ENCODE measurements at regions not wholly inside any gene's neighbourhood (a gene's known extent, or its start where the extent isn't known, plus 50 kb on each side); places are given as distances from the start of the nearest gene placed in this dataset.

DNA sequence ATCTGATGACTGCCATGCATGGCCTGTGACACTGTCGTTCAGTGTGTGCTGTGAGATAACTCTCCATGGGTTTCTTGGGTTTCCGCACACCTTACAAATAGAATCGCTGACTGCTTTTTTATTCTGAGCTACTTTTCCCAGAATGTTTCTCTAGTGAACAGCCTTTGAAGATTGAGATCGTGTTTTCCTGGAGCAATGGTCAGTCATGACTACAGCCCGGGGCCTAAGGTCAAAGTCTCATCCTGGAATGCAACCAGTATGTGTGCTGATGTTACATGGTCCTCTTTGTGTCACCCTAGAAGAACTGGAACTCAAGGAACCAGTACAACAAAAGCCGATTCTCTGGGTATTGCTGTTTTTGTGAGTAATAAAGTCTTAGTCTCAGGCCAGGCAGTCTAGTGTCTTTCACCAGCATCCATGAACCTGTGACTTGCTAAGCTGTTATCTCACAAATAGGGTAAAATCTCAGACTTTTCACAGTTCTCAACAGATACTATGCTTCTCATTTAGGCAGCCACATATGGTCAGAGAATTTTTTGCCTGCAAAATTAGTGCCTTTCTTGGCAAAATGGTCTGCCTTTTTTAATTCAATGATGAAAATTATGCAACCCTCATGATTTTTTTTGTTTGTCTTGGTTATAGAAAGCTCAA, 124.9 kb upstream of the PIEZO2 start (continued):
- TF ChIP-seq, protein P1, sequence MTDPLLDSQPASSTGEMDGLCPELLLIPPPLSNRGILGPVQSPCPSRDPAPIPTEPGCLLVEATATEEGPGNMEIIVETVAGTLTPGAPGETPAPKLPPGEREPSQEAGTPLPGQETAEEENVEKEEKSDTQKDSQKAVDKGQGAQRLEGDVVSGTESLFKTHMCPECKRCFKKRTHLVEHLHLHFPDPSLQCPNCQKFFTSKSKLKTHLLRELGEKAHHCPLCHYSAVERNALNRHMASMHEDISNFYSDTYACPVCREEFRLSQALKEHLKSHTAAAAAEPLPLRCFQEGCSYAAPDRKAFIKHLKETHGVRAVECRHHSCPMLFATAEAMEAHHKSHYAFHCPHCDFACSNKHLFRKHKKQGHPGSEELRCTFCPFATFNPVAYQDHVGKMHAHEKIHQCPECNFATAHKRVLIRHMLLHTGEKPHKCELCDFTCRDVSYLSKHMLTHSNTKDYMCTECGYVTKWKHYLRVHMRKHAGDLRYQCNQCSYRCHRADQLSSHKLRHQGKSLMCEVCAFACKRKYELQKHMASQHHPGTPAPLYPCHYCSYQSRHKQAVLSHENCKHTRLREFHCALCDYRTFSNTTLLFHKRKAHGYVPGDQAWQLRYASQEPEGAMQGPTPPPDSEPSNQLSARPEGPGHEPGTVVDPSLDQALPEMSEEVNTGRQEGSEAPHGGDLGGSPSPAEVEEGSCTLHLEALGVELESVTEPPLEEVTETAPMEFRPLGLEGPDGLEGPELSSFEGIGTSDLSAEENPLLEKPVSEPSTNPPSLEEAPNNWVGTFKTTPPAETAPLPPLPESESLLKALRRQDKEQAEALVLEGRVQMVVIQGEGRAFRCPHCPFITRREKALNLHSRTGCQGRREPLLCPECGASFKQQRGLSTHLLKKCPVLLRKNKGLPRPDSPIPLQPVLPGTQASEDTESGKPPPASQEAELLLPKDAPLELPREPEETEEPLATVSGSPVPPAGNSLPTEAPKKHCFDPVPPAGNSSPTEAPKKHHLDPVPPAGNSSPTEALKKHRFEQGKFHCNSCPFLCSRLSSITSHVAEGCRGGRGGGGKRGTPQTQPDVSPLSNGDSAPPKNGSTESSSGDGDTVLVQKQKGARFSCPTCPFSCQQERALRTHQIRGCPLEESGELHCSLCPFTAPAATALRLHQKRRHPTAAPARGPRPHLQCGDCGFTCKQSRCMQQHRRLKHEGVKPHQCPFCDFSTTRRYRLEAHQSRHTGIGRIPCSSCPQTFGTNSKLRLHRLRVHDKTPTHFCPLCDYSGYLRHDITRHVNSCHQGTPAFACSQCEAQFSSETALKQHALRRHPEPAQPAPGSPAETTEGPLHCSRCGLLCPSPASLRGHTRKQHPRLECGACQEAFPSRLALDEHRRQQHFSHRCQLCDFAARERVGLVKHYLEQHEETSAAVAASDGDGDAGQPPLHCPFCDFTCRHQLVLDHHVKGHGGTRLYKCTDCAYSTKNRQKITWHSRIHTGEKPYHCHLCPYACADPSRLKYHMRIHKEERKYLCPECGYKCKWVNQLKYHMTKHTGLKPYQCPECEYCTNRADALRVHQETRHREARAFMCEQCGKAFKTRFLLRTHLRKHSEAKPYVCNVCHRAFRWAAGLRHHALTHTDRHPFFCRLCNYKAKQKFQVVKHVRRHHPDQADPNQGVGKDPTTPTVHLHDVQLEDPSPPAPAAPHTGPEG (CRISPR knock-in tag; IDR thresholded peaks at IDR 0.05): no peak
- TF ChIP-seq GATAD2A (CRISPR knock-in tag; IDR thresholded peaks at IDR 0.05) (peak; percentile 80), ZNF34 (CRISPR knock-in tag; IDR thresholded peaks at IDR 0.05; ENCODE audit: borderline replicate concordance) (no peak), BHLHE40 (IDR thresholded peaks at IDR 0.05; ENCODE audit: low read length) (peak; percentile 42; the same call in 1 of the 2 replicates), ZNF263 (CRISPR knock-in tag; IDR thresholded peaks at IDR 0.05) (no peak), CHD2 (IDR thresholded peaks at IDR 0.05; ENCODE audit: low read depth, low read length) (no peak), MED8 (CRISPR knock-in tag; IDR thresholded peaks at IDR 0.05; ENCODE audit: insufficient replicate concordance) (no peak), RAD21 (CRISPR knock-in tag; IDR thresholded peaks at IDR 0.05) (no peak), ZNF30 (CRISPR knock-in tag; IDR thresholded peaks at IDR 0.05) (no peak), ZNF20 (CRISPR knock-in tag; IDR thresholded peaks at IDR 0.05) (no peak), RBAK (CRISPR knock-in tag; IDR thresholded peaks at IDR 0.05) (no peak), SOX5 (CRISPR knock-in tag; IDR thresholded peaks at IDR 0.05; ENCODE audit: borderline replicate concordance) (peak; percentile 73; the same call in 1 of the 2 replicates), ZBTB38 (CRISPR knock-in tag; IDR thresholded peaks at IDR 0.05) (no peak)
- TF ChIP-seq, protein P2, sequence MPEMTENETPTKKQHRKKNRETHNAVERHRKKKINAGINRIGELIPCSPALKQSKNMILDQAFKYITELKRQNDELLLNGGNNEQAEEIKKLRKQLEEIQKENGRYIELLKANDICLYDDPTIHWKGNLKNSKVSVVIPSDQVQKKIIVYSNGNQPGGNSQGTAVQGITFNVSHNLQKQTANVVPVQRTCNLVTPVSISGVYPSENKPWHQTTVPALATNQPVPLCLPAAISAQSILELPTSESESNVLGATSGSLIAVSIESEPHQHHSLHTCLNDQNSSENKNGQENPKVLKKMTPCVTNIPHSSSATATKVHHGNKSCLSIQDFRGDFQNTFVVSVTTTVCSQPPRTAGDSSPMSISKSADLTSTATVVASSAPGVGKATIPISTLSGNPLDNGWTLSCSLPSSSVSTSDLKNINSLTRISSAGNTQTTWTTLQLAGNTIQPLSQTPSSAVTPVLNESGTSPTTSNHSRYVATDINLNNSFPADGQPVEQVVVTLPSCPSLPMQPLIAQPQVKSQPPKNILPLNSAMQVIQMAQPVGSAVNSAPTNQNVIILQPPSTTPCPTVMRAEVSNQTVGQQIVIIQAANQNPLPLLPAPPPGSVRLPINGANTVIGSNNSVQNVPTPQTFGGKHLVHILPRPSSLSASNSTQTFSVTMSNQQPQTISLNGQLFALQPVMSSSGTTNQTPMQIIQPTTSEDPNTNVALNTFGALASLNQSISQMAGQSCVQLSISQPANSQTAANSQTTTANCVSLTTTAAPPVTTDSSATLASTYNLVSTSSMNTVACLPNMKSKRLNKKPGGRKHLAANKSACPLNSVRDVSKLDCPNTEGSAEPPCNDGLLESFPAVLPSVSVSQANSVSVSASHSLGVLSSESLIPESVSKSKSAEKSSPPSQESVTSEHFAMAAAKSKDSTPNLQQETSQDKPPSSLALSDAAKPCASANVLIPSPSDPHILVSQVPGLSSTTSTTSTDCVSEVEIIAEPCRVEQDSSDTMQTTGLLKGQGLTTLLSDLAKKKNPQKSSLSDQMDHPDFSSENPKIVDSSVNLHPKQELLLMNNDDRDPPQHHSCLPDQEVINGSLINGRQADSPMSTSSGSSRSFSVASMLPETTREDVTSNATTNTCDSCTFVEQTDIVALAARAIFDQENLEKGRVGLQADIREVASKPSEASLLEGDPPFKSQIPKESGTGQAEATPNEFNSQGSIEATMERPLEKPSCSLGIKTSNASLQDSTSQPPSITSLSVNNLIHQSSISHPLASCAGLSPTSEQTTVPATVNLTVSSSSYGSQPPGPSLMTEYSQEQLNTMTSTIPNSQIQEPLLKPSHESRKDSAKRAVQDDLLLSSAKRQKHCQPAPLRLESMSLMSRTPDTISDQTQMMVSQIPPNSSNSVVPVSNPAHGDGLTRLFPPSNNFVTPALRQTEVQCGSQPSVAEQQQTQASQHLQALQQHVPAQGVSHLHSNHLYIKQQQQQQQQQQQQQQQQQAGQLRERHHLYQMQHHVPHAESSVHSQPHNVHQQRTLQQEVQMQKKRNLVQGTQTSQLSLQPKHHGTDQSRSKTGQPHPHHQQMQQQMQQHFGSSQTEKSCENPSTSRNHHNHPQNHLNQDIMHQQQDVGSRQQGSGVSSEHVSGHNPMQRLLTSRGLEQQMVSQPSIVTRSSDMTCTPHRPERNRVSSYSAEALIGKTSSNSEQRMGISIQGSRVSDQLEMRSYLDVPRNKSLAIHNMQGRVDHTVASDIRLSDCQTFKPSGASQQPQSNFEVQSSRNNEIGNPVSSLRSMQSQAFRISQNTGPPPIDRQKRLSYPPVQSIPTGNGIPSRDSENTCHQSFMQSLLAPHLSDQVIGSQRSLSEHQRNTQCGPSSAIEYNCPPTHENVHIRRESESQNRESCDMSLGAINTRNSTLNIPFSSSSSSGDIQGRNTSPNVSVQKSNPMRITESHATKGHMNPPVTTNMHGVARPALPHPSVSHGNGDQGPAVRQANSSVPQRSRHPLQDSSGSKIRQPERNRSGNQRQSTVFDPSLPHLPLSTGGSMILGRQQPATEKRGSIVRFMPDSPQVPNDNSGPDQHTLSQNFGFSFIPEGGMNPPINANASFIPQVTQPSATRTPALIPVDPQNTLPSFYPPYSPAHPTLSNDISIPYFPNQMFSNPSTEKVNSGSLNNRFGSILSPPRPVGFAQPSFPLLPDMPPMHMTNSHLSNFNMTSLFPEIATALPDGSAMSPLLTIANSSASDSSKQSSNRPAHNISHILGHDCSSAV (CRISPR knock-in tag; IDR thresholded peaks at IDR 0.05; ENCODE audit: borderline replicate concordance): no peak
- TF ChIP-seq, protein P3, sequence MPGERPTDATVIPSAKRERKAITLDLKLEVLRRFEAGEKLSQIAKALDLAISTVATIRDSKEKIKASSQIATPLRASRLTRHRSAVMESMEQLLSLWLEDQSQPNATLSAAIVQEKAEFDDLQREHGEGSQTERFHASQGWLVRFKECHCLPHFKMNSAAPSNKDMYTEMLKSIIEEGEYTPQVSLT (CRISPR knock-in tag; IDR thresholded peaks at IDR 0.05; ENCODE audit: borderline replicate concordance, low read depth): no peak
- TF ChIP-seq, protein P4, sequence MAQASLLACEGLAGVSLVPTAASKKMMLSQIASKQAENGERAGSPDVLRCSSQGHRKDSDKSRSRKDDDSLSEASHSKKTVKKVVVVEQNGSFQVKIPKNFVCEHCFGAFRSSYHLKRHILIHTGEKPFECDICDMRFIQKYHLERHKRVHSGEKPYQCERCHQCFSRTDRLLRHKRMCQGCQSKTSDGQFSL (CRISPR knock-in tag; IDR thresholded peaks at IDR 0.05): no peak
